ENCODE measurements at regions not wholly inside any gene's neighbourhood (a gene's known extent, or its start where the extent isn't known, plus 50 kb on each side); places are given as distances from the start of the nearest gene placed in this dataset.

GRCh38 chr10:62618576-62619412, 185.7 kb upstream of the ADO start:
- TF ChIP-seq CTCF (IDR thresholded peaks at IDR 0.05) (no peak), POLR2A (IDR thresholded peaks at IDR 0.05) (no peak)

Data from body of pancreas (tissue), 4 donors.